GM12878 (cell line): ENCODE measurements at regions not wholly inside any gene's neighbourhood (a gene's known extent, or its start where the extent isn't known, plus 50 kb on each side); places are given as distances from the start of the nearest gene placed in this dataset.

Experiments used
- CTCF ChIP-seq, 3 experiments: IDR thresholded peaks in 2 of 3; conservative IDR thresholded peaks in 1 of 3; 2 replicates each; pipeline ENCODE4 v1.5.1; 2011; ENCODE audit warnings: low read depth in 3 of 3, low read length in 3 of 3, mild to moderate bottlenecking in 3 of 3, control low read depth in 2 of 3, moderate library complexity in 2 of 3, inconsistent platforms in 1 of 3, mixed read lengths in 1 of 3; ENCODE audit not compliant: control insufficient read depth in 2 of 3, insufficient read depth in 1 of 3; ENCODE audit errors: extremely low read depth in 1 of 3
- IKZF1 ChIP-seq: fragments of 450-650 bp; conservative IDR thresholded peaks from 2 replicates; pipeline ENCODE4 v1.6.1; 2017; ENCODE audit warnings: antibody characterized with exemption, mild to moderate bottlenecking
- MAX ChIP-seq: IDR thresholded peaks from 2 replicates; pipeline ENCODE4 v1.6.1; 2012; ENCODE audit warnings: low read depth, low read length, improper control_type of control experiment
- MYB ChIP-seq: fragments of 150-350 bp; IDR thresholded peaks from 2 replicates; pipeline ENCODE4 v1.6.1; 2014; ENCODE audit warnings: mild to moderate bottlenecking, low read depth, low read length, borderline replicate concordance
- NFIC ChIP-seq: IDR thresholded peaks from 2 replicates; pipeline ENCODE4 v1.6.1; 2012; ENCODE audit warnings: low read depth, mild to moderate bottlenecking, inconsistent platforms, low read length, moderate library complexity
- NFXL1 ChIP-seq: fragments of 450-650 bp; IDR thresholded peaks from 2 replicates; pipeline ENCODE4 v1.6.1; 2017; ENCODE audit warnings: antibody characterized with exemption, mild to moderate bottlenecking, borderline replicate concordance
- RAD21 ChIP-seq: IDR thresholded peaks from 2 replicates; pipeline ENCODE4 v1.6.1; 2011; ENCODE audit warnings: mild to moderate bottlenecking, low read depth, low read length, moderate library complexity; ENCODE audit not compliant: insufficient read depth
- RB1 ChIP-seq: fragments of 450-650 bp; formaldehyde crosslinking; IDR thresholded peaks from 2 replicates; pipeline ENCODE4 v1.6.1; 2017; ENCODE audit warnings: mild to moderate bottlenecking, borderline replicate concordance
- SPI1 ChIP-seq: IDR thresholded peaks from 2 replicates; pipeline ENCODE4 v1.6.1; 2011; ENCODE audit warnings: low read depth, mild to moderate bottlenecking, low read length, moderate library complexity, borderline replicate concordance; ENCODE audit not compliant: insufficient read depth
- TCF12 ChIP-seq: IDR thresholded peaks from 2 replicates; pipeline ENCODE4 v1.6.1; 2011; ENCODE audit warnings: low read depth, mild to moderate bottlenecking, low read length
- ZBTB40 ChIP-seq: fragments of 450-650 bp; IDR thresholded peaks from 2 replicates; pipeline ENCODE4 v1.6.1; 2016; ENCODE audit warnings: mild to moderate bottlenecking, moderate library complexity, borderline replicate concordance

- TF ChIP-seq RB1 = no peak
- TF ChIP-seq TCF12 = no peak
- TF ChIP-seq MAX = no peak
- TF ChIP-seq ZBTB40 = no peak
- TF ChIP-seq SPI1 = no peak
- no peak for TF ChIP-seq NFIC
- TF ChIP-seq IKZF1 = no peak
- no peak for TF ChIP-seq CTCF (IDR thresholded peaks at IDR 0.05 in 2 of 3, conservative IDR thresholded peaks at IDR 0.05 in 1 of 3; ENCODE audit: control insufficient read depth in 2 of 3, extremely low read depth in 1 of 3, insufficient read depth in 1 of 3, low read depth in 3 of 3, low read length in 3 of 3)
- TF ChIP-seq NFXL1 = no peak
- TF ChIP-seq RAD21 = no peak
- no peak for TF ChIP-seq MYB
Measured at GRCh38 chr10:6699336-6699735, 119.3 kb upstream of the PRKCQ start.
